Colon (tissue), 2 donors: ENCODE measurements at regions not wholly inside any gene's neighbourhood (a gene's known extent, or its start where the extent isn't known, plus 50 kb on each side); places are given as distances from the start of the nearest gene placed in this dataset.
"Not testable (repeated sequence)": the region's sequence is repeated elsewhere in the genome, so short reads cannot be mapped to it uniquely, and the experiment has no call there.

Experiments used
- FAIRE-seq: peaks from 2 replicates; lab custom pipeline; 2012; peaks lifted over from hg19 to GRCh38; lab: Jason Lieb, UNC
- donor health status: control.
- donor health status: control.

- FAIRE-seq = no peak
Observed at GRCh38 chr3:82012775-82013174, 251.3 kb upstream of the GBE1 start.

- no peak for FAIRE-seq
Observed at GRCh38 chr3:82011336-82011735, 249.9 kb upstream of the GBE1 start.

GRCh38 chr3:82005266-82005665 is 243.8 kb upstream of the GBE1 start:
- FAIRE-seq = no peak

- no peak for FAIRE-seq
Observed at GRCh38 chr3:82004266-82004665, 242.8 kb upstream of the GBE1 start.

GRCh38 chr3:82002986-82003642 is 241.7 kb upstream of the GBE1 start:
- no peak for FAIRE-seq

- FAIRE-seq = no peak
Observed at GRCh38 chr3:82002491-82002890, 241.0 kb upstream of the GBE1 start.

- no peak for FAIRE-seq
Observed at GRCh38 chr3:82001276-82001923, 240.0 kb upstream of the GBE1 start.

GRCh38 chr3:82000773-82001172 is 239.3 kb upstream of the GBE1 start:
- FAIRE-seq = no peak

- FAIRE-seq = no peak
Observed at GRCh38 chr3:82000350-82000749, 238.9 kb upstream of the GBE1 start.

- FAIRE-seq = no peak
Observed at GRCh38 chr3:81998907-81999306, 237.5 kb upstream of the GBE1 start.

GRCh38 chr3:81998139-81998755 is 236.8 kb upstream of the GBE1 start:
- no peak for FAIRE-seq

- no peak for FAIRE-seq
Observed at GRCh38 chr3:81997390-81997789, 235.9 kb upstream of the GBE1 start.

- no peak for FAIRE-seq
Observed at GRCh38 chr3:81995329-81995728, 233.9 kb upstream of the GBE1 start.

GRCh38 chr3:81989758-81990157 is 228.3 kb upstream of the GBE1 start:
- FAIRE-seq = no peak

GRCh38 chr3:81989274-81989673 is 227.8 kb upstream of the GBE1 start:
- no peak for FAIRE-seq

- FAIRE-seq = not testable (repeated sequence)
Observed at GRCh38 chr3:81987412-81987811, 226.0 kb upstream of the GBE1 start.

GRCh38 chr3:81985996-81986723 is 224.7 kb upstream of the GBE1 start:
- FAIRE-seq = no peak

GRCh38 chr3:81983382-81983781 is 221.9 kb upstream of the GBE1 start:
- FAIRE-seq = no peak

- FAIRE-seq = no peak
Observed at GRCh38 chr3:81980596-81981494, 219.4 kb upstream of the GBE1 start.

- FAIRE-seq = no peak
Observed at GRCh38 chr3:81974751-81975150, 213.3 kb upstream of the GBE1 start.

GRCh38 chr3:81968658-81969057 is 207.2 kb upstream of the GBE1 start:
- no peak for FAIRE-seq

GRCh38 chr3:81967393-81967792 is 205.9 kb upstream of the GBE1 start:
- FAIRE-seq = no peak
